ENCODE measurements at regions not wholly inside any gene's neighbourhood (a gene's known extent, or its start where the extent isn't known, plus 50 kb on each side); places are given as distances from the start of the nearest gene placed in this dataset.

DNA sequence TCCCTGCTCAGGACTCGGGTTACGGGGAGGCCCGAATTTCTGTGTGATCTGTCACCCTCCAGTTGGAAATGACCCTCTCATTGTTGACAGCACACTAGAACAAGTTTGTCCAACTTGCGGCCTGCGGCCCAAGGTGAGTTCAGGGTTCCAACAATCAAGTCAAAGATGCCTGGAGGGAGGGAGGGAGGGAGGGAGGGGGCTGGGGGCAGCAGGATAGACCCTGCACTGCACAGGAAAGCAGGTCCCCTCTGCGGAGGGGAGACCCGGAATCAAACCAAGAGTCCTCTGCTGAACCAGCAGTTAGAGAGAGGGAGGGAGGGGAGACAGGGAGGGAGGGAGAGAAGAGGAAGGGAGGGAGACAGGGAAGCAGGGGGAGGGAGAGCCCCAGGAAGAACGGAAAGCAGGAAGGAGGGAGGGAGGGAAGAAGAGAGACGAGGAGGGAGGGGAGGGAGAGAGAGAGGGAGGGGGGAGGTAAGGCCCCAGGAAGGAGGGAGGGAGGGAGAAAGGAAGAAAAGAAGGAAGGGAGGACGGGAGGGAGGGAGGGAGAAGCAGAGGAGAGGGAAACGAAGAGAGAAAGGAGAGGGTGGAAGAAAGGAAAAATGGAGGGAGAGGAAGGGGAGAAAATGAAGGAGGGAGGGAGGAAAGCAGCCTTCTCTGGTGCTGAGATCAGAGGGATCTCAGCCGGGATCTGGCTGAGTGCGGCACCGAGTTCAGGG, 96.7 kb upstream of the CDH5 start:
- TF ChIP-seq ZBTB34 (CRISPR knock-in tag; IDR thresholded peaks at IDR 0.05) (no peak), ZBTB21 (CRISPR knock-in tag; IDR thresholded peaks at IDR 0.05) (no peak), PBX3 (CRISPR knock-in tag; IDR thresholded peaks at IDR 0.05; ENCODE audit: borderline replicate concordance) (no peak), ARNT (IDR thresholded peaks at IDR 0.05) (no peak), ZNF432 (CRISPR knock-in tag; IDR thresholded peaks at IDR 0.05; ENCODE audit: borderline replicate concordance) (no peak), SMC3 (IDR thresholded peaks at IDR 0.05; ENCODE audit: low read length) (no peak), RARA (CRISPR knock-in tag; IDR thresholded peaks at IDR 0.05) (no peak)
